Heart left ventricle (tissue), 13 donors: ENCODE measurements at regions not wholly inside any gene's neighbourhood (a gene's known extent, or its start where the extent isn't known, plus 50 kb on each side); places are given as distances from the start of the nearest gene placed in this dataset.
A peak's percentile ranks its signal among the peaks of the same experiment; 100 is the strongest.

Source experiments
- CTCF ChIP-seq, 12 donors: fragments of 200-600 bp; sonication (generic) in 4 of 12; IDR thresholded peaks; one replicate each; pipeline versions ENCODE4 v1.5.0 to v1.8.0; 2018 to 2022; ENCODE audit warnings: antibody characterized with exemption in 12 of 12, mild to moderate bottlenecking in 5 of 12
- POLR2A ChIP-seq, 2 donors: fragments of 450-650 bp; IDR thresholded peaks; one replicate each; pipeline ENCODE4 v1.6.1; 2017; ENCODE audit warnings: antibody characterized with exemption in 2 of 2, mild to moderate bottlenecking in 2 of 2, moderate library complexity in 2 of 2
- donor health status: ischemic (EF 13 %, LVEDD 7.1; RV severe dilation, severe dysfunction).
- donor health status: DM: no; HTN: yes; CAD: no.
- donor health status: DM: no; HTN: no; CAD: no.
- donor health status: ischemic (EF 25% LVEDD 6.9; RV normal size, moderate dysfunction).
- donor health status: ischemic (EF 25% LVEDD 5.7; RV mildly dilated, moderate dysfunction).
- donor health status: ischemic (EF 35%, LVEDD 5.7; RV mildly dilated, moderate dysfunction).
- donor health status: nonischemic (EF 11% LVEDD 7.7; RV severe dilation, severe dysfunction).
- donor health status: DM: yes; HTN: yes; CAD: no.
- donor health status: PGD.
- donor health status: ischemic (EF 29% LVEDD 5.4; RV normal size, mild dysfunction).
- donor health status: nonischemic (EF 23%, LVEDD 6.1; RV moderate dilation, normal function).

GRCh38 chr7:121752706-121753105 is 120.3 kb upstream of the PTPRZ1 start:
- TF ChIP-seq CTCF (IDR thresholded peaks at IDR 0.05) (peak in 1 of 12 donors; percentile 32), POLR2A (IDR thresholded peaks at IDR 0.05) (no peak)
